ENCODE measurements at regions not wholly inside any gene's neighbourhood (a gene's known extent, or its start where the extent isn't known, plus 50 kb on each side); places are given as distances from the start of the nearest gene placed in this dataset.

DNA sequence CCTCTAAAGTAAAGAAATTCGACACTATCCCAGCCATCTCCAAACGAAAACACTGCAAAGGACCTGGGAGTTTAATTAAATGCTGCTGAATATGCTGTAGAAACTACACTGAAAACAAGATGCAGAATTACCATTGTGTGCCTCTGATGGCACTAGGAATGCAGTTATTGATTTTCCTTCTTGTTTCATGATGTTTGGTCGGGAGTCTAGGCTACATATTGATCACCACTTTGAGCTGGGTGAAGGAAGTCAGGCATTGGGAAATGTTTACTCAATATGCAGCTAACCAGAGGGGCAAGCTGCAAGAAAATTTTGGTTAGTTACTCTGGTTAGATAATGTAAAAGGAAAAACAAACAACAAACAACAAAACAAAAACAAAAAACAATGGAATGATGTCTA, 650.7 kb upstream of the GALNTL6 start:
- peak in 1 of 2 donors; percentile 3 for DNase-seq
- WGBS, 5 donors, result 64 to 77% (median 74%) methylated on average over 3 of the region's 3 CpGs
- TF ChIP-seq POLR2AphosphoS5 (IDR thresholded peaks at IDR 0.05) (no peak), POLR2A (IDR thresholded peaks at IDR 0.05) (no peak), EP300 (IDR thresholded peaks at IDR 0.05) (no peak)
- TF ChIP-seq, protein P1, sequence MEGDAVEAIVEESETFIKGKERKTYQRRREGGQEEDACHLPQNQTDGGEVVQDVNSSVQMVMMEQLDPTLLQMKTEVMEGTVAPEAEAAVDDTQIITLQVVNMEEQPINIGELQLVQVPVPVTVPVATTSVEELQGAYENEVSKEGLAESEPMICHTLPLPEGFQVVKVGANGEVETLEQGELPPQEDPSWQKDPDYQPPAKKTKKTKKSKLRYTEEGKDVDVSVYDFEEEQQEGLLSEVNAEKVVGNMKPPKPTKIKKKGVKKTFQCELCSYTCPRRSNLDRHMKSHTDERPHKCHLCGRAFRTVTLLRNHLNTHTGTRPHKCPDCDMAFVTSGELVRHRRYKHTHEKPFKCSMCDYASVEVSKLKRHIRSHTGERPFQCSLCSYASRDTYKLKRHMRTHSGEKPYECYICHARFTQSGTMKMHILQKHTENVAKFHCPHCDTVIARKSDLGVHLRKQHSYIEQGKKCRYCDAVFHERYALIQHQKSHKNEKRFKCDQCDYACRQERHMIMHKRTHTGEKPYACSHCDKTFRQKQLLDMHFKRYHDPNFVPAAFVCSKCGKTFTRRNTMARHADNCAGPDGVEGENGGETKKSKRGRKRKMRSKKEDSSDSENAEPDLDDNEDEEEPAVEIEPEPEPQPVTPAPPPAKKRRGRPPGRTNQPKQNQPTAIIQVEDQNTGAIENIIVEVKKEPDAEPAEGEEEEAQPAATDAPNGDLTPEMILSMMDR (IDR thresholded peaks at IDR 0.05), result no peak
- Histone ChIP-seq H3K4me1 (no peaks in the 10 kb centered on the region), H3K27me3 (no peaks in the 10 kb centered on the region), H3K4me3 (no peak overlapping the region), H3K36me3 (no peaks in the 10 kb centered on the region), H3K9me3 (peaks cover 0 to under 1% (median 0%) of the 10 kb centered on the region in 4 donors), H3K27ac (no peak overlapping the region)
- intact Hi-C loops (cut with DNase I; ENCODE audit: low total_unique reads), result no loop called here

DNA sequence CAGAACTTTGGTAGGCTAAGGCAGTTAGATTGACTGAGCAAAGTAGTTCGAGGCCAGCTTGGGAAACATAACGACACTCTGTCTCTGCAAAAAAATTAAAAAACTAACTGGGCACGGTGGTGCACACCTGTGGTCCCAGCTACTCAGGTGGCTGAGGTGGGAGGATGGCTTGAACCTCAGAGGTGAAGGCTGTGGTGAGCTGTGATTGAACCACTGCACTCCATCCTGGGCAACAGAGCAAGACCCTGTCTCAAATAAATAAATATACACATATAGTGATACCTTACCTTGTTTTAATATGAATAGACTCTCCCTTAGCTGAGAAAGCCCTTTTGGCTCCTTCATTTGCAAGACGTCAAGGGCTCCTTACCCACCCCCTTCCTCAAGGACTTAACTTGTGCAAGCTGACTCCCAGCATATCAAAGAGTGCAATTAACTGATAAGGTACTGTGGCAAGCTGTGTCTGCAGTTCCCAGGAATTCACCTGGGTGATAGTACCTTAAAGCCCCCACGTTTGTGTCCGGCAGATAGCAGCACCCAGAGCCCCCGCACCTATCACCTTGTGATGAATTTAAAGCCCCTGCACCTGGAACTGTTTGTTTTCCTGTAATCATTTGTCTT, 655.6 kb upstream of the GALNTL6 start:
- DNase-seq, result peak in 1 of 2 donors; percentile 3
- no peak overlapping the region for H3K27ac ChIP-seq
- no peaks in the 10 kb centered on the region for H3K4me1 ChIP-seq
- no peak overlapping the region for H3K4me3 ChIP-seq
- no peaks in the 10 kb centered on the region for H3K27me3 ChIP-seq
- intact Hi-C loops (cut with DNase I; ENCODE audit: low total_unique reads), result no loop called here
- TF ChIP-seq, protein P1 (IDR thresholded peaks at IDR 0.05), result no peak
- TF ChIP-seq POLR2AphosphoS5 (IDR thresholded peaks at IDR 0.05), result no peak
- TF ChIP-seq POLR2A (IDR thresholded peaks at IDR 0.05), result no peak
- TF ChIP-seq EP300 (IDR thresholded peaks at IDR 0.05), result no peak
- no peaks in the 10 kb centered on the region for H3K36me3 ChIP-seq
- 42 to 53% (median 50%) methylated on average over 7 of the region's 7 CpGs for WGBS, 5 donors
- H3K9me3 ChIP-seq, result no peaks in the 10 kb centered on the region

DNA sequence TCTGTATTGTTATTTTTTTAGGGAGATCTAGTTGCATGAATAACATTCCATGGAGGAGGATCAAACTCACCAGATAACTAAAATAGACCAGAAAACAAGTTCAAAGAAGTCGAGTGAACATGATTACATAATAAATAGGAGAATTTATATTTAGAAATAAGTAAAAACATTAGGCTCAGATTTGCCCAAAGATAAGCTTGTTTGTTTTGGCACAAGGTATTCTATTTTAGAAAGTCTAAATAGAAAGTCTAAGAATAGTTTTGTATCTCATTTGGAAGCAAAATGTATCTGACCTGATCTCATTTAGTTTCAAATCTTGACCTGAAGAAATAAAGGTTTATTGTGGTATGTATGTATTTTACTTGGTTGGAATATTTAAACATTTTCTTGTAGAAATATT, 670.6 kb upstream of the GALNTL6 start:
- H3K4me3 ChIP-seq, result no peak overlapping the region
- no peaks in the 10 kb centered on the region for H3K4me1 ChIP-seq
- intact Hi-C loops (cut with DNase I; ENCODE audit: low total_unique reads), result no loop called here
- no peak overlapping the region for H3K27ac ChIP-seq
- DNase-seq, result no peak
- H3K27me3 ChIP-seq, result no peaks in the 10 kb centered on the region
- no peaks in the 10 kb centered on the region for H3K36me3 ChIP-seq
- TF ChIP-seq, protein P1 (IDR thresholded peaks at IDR 0.05), result no peak
- no peak for TF ChIP-seq POLR2A (IDR thresholded peaks at IDR 0.05)
- TF ChIP-seq POLR2AphosphoS5 (IDR thresholded peaks at IDR 0.05), result no peak
- TF ChIP-seq EP300 (IDR thresholded peaks at IDR 0.05), result no peak
- no peaks in the 10 kb centered on the region for H3K9me3 ChIP-seq
- 10 to 26% (median 22%) methylated on average over 1 of the region's 1 CpG for WGBS, 5 donors

DNA sequence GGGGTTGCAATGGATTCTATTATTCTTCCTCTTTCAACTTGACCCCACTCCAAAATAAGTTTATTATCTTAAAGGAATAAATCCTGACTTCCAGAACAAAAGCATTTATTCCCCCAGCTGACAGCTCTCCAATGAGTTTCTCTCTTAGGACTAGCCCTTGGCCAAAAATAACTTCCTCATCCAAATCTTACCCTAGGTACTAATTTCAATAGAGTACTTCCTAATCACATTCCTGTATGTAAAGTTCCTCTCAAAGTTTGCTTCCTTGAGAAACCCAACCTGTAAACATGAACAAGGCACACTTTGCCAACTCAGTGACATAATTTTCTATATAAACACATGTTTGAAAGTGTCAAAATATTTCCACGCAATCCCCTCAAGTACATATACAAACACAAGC, 671.2 kb upstream of the GALNTL6 start:
- Histone ChIP-seq H3K36me3 (no peaks in the 10 kb centered on the region), H3K4me1 (no peaks in the 10 kb centered on the region), H3K27ac (no peak overlapping the region), H3K9me3 (no peaks in the 10 kb centered on the region), H3K27me3 (no peaks in the 10 kb centered on the region), H3K4me3 (no peak overlapping the region)
- DNase-seq, result no peak
- intact Hi-C loops (cut with DNase I; ENCODE audit: low total_unique reads), result no loop called here
- TF ChIP-seq, protein P1 (IDR thresholded peaks at IDR 0.05), result no peak
- TF ChIP-seq EP300 (IDR thresholded peaks at IDR 0.05), result no peak
- no peak for TF ChIP-seq POLR2A (IDR thresholded peaks at IDR 0.05)
- no peak for TF ChIP-seq POLR2AphosphoS5 (IDR thresholded peaks at IDR 0.05)
- 53 to 72% (median 62%) methylated on average over 1 of the region's 1 CpG for WGBS, 5 donors
